Kidney tubule cell (primary cell): ENCODE measurements at regions not wholly inside any gene's neighbourhood (a gene's known extent, or its start where the extent isn't known, plus 50 kb on each side); places are given as distances from the start of the nearest gene placed in this dataset.

Experiments
- DNase-seq: peaks from one replicate; pipeline ENCODE4 v3.0.0-alpha.2; 2018; ENCODE audit warnings: low spot score

- no peak for DNase-seq
These were observed 155.1 kb downstream of the HIPK3 start for GRCh38 chr11:33412241-33412640.

GRCh38 chr11:33411751-33412150, 154.6 kb downstream of the HIPK3 start:
- no peak for DNase-seq

- DNase-seq: no peak
These were observed 153.0 kb downstream of the HIPK3 start for GRCh38 chr11:33410086-33410765.
